ENCODE measurements at regions not wholly inside any gene's neighbourhood (a gene's known extent, or its start where the extent isn't known, plus 50 kb on each side); places are given as distances from the start of the nearest gene placed in this dataset.

GRCh38 chr10:10826125-10826524 is 191.5 kb upstream of the CELF2 start:
- 72% methylated on average over 1 of the region's 1 CpG for WGBS
- Histone ChIP-seq H3K27me3 (ENCODE audit: control insufficient read depth, insufficient read depth) (no peaks in the 10 kb centered on the region), H3K27ac (ENCODE audit: low read length) (no peak overlapping the region), H3K4me1 (ENCODE audit: control insufficient read depth, insufficient read depth, low read length) (peaks cover 7% of the 10 kb centered on the region), H3K9me3 (ENCODE audit: control insufficient read depth, low read length) (no peaks in the 10 kb centered on the region), H3K4me3 (ENCODE audit: low read length) (no peak overlapping the region)
- DNase-seq (no peak), ATAC-seq (no peak)
- intact Hi-C loops (cut with DNase I) = no loop called here

GRCh38 chr10:10828623-10829022 is 189.0 kb upstream of the CELF2 start:
- ATAC-seq (no peak), DNase-seq (no peak)
- intact Hi-C loops (cut with DNase I) = no loop called here
- Histone ChIP-seq H3K9me3 (ENCODE audit: control insufficient read depth, low read length) (no peaks in the 10 kb centered on the region), H3K4me1 (ENCODE audit: control insufficient read depth, insufficient read depth, low read length) (peaks cover 7% of the 10 kb centered on the region), H3K27ac (ENCODE audit: low read length) (no peak overlapping the region), H3K4me3 (ENCODE audit: low read length) (no peak overlapping the region), H3K27me3 (ENCODE audit: control insufficient read depth, insufficient read depth) (no peaks in the 10 kb centered on the region)

- Histone ChIP-seq H3K9me3 (ENCODE audit: control insufficient read depth, low read length) (no peaks in the 10 kb centered on the region), H3K27me3 (ENCODE audit: control insufficient read depth, insufficient read depth) (no peaks in the 10 kb centered on the region), H3K4me1 (ENCODE audit: control insufficient read depth, insufficient read depth, low read length) (peaks cover 7% of the 10 kb centered on the region), H3K4me3 (ENCODE audit: low read length) (no peak overlapping the region), H3K27ac (ENCODE audit: low read length) (peak overlapping the region; percentile 86)
- intact Hi-C loops (cut with DNase I) = no loop called here
- 40% methylated on average over 2 of the region's 2 CpGs for WGBS
- ATAC-seq (peak; percentile 16 to 30), DNase-seq (peak in 2 of 3 donors; percentile 41)
Measured at GRCh38 chr10:10829576-10829975, 188.1 kb upstream of the CELF2 start.

GRCh38 chr10:10830293-10830986 is 187.2 kb upstream of the CELF2 start:
- no peak for DNase-seq
- intact Hi-C loops (cut with DNase I) = no loop called here
- ATAC-seq = peak; percentile 81 to 84
- Histone ChIP-seq H3K4me1 (ENCODE audit: control insufficient read depth, insufficient read depth, low read length) (peaks cover 5% of the 10 kb centered on the region), H3K9me3 (ENCODE audit: control insufficient read depth, low read length) (no peaks in the 10 kb centered on the region), H3K4me3 (ENCODE audit: low read length) (no peak overlapping the region), H3K27ac (ENCODE audit: low read length) (peak overlapping the region; percentile 95), H3K27me3 (ENCODE audit: control insufficient read depth, insufficient read depth) (no peaks in the 10 kb centered on the region)
- WGBS = 40% methylated on average over 6 of the region's 6 CpGs

GRCh38 chr10:10831085-10831484 is 186.6 kb upstream of the CELF2 start:
- Histone ChIP-seq H3K4me1 (ENCODE audit: control insufficient read depth, insufficient read depth, low read length) (peaks cover 4% of the 10 kb centered on the region), H3K4me3 (ENCODE audit: low read length) (no peak overlapping the region), H3K9me3 (ENCODE audit: control insufficient read depth, low read length) (no peaks in the 10 kb centered on the region), H3K27ac (ENCODE audit: low read length) (peak overlapping the region; percentile 95), H3K27me3 (ENCODE audit: control insufficient read depth, insufficient read depth) (no peaks in the 10 kb centered on the region)
- intact Hi-C loops (cut with DNase I) = no loop called here
- DNase-seq (peak; percentile 46 to 72 (median 65)), ATAC-seq (peak; percentile 58 to 86)
- WGBS = 53% methylated on average over 8 of the region's 8 CpGs

- WGBS = 95% methylated on average over 6 of the region's 6 CpGs
- Histone ChIP-seq H3K27me3 (ENCODE audit: control insufficient read depth, insufficient read depth) (no peaks in the 10 kb centered on the region), H3K9me3 (ENCODE audit: control insufficient read depth, low read length) (no peaks in the 10 kb centered on the region), H3K4me1 (ENCODE audit: control insufficient read depth, insufficient read depth, low read length) (peaks cover 4% of the 10 kb centered on the region), H3K4me3 (ENCODE audit: low read length) (no peak overlapping the region), H3K27ac (ENCODE audit: low read length) (no peak overlapping the region)
- intact Hi-C loops (cut with DNase I) = no loop called here
- DNase-seq (no peak), ATAC-seq (no peak)
Measured at GRCh38 chr10:10833955-10834354, 183.7 kb upstream of the CELF2 start.

GRCh38 chr10:10844251-10844650 is 173.4 kb upstream of the CELF2 start:
- ATAC-seq (no peak), DNase-seq (no peak)
- intact Hi-C loops (cut with DNase I) = no loop called here
- Histone ChIP-seq H3K4me3 (ENCODE audit: low read length) (no peak overlapping the region), H3K27ac (ENCODE audit: low read length) (no peak overlapping the region), H3K4me1 (ENCODE audit: control insufficient read depth, insufficient read depth, low read length) (peaks cover 1% of the 10 kb centered on the region), H3K27me3 (ENCODE audit: control insufficient read depth, insufficient read depth) (no peaks in the 10 kb centered on the region), H3K9me3 (ENCODE audit: control insufficient read depth, low read length) (no peaks in the 10 kb centered on the region)
- WGBS = 61% methylated on average over 1 of the region's 1 CpG

GRCh38 chr10:10845185-10845584 is 172.5 kb upstream of the CELF2 start:
- H3K9me3 ChIP-seq (ENCODE audit: control insufficient read depth, low read length) = no peaks in the 10 kb centered on the region
- intact Hi-C loops (cut with DNase I) = no loop called here
- H3K27ac ChIP-seq (ENCODE audit: low read length) = no peak overlapping the region
- WGBS = 26% methylated on average over 2 of the region's 2 CpGs
- ATAC-seq (no peak), DNase-seq (no peak)
- H3K4me3 ChIP-seq (ENCODE audit: low read length) = no peak overlapping the region
- no peaks in the 10 kb centered on the region for H3K27me3 ChIP-seq (ENCODE audit: control insufficient read depth, insufficient read depth)
- peaks cover 1% of the 10 kb centered on the region for H3K4me1 ChIP-seq (ENCODE audit: control insufficient read depth, insufficient read depth, low read length)

- no peak overlapping the region for H3K27ac ChIP-seq (ENCODE audit: low read length)
- no peaks in the 10 kb centered on the region for H3K9me3 ChIP-seq (ENCODE audit: control insufficient read depth, low read length)
- ATAC-seq (no peak), DNase-seq (no peak)
- H3K4me3 ChIP-seq (ENCODE audit: low read length) = no peak overlapping the region
- WGBS = 92% methylated on average over 11 of the region's 11 CpGs
- intact Hi-C loops (cut with DNase I) = no loop called here
- peaks cover 3% of the 10 kb centered on the region for H3K4me1 ChIP-seq (ENCODE audit: control insufficient read depth, insufficient read depth, low read length)
- no peaks in the 10 kb centered on the region for H3K27me3 ChIP-seq (ENCODE audit: control insufficient read depth, insufficient read depth)
Measured at GRCh38 chr10:10845826-10846503, 171.7 kb upstream of the CELF2 start.

- 88% methylated on average over 3 of the region's 3 CpGs for WGBS
- H3K4me1 ChIP-seq (ENCODE audit: control insufficient read depth, insufficient read depth, low read length) = peaks cover 3% of the 10 kb centered on the region
- no peaks in the 10 kb centered on the region for H3K27me3 ChIP-seq (ENCODE audit: control insufficient read depth, insufficient read depth)
- DNase-seq (no peak), ATAC-seq (no peak)
- no peak overlapping the region for H3K4me3 ChIP-seq (ENCODE audit: low read length)
- no peaks in the 10 kb centered on the region for H3K9me3 ChIP-seq (ENCODE audit: control insufficient read depth, low read length)
- intact Hi-C loops (cut with DNase I) = no loop called here
- H3K27ac ChIP-seq (ENCODE audit: low read length) = no peak overlapping the region
Measured at GRCh38 chr10:10846504-10846900, 171.2 kb upstream of the CELF2 start.

- intact Hi-C loops (cut with DNase I) = no loop called here
- Histone ChIP-seq H3K4me1 (ENCODE audit: control insufficient read depth, insufficient read depth, low read length) (peaks cover 3% of the 10 kb centered on the region), H3K27me3 (ENCODE audit: control insufficient read depth, insufficient read depth) (no peaks in the 10 kb centered on the region), H3K4me3 (ENCODE audit: low read length) (no peak overlapping the region), H3K9me3 (ENCODE audit: control insufficient read depth, low read length) (no peaks in the 10 kb centered on the region), H3K27ac (ENCODE audit: low read length) (no peak overlapping the region)
- 60% methylated on average over 5 of the region's 5 CpGs for WGBS
- no peak for ATAC-seq
- DNase-seq = no peak
Measured at GRCh38 chr10:10847387-10847786, 170.3 kb upstream of the CELF2 start.

All from right cardiac atrium (tissue), 5 donors.